GM18511 (cell line): ENCODE measurements at regions not wholly inside any gene's neighbourhood (a gene's known extent, or its start where the extent isn't known, plus 50 kb on each side); places are given as distances from the start of the nearest gene placed in this dataset.

Experiments
- ATAC-seq: cut with Tn5 transposase; IDR thresholded peaks from one replicate; pipeline ENCODE4 v1.9.1; 2021; ENCODE audit warnings: mild to moderate bottlenecking, moderate library complexity; ENCODE audit not compliant: unreplicated experiment

DNA sequence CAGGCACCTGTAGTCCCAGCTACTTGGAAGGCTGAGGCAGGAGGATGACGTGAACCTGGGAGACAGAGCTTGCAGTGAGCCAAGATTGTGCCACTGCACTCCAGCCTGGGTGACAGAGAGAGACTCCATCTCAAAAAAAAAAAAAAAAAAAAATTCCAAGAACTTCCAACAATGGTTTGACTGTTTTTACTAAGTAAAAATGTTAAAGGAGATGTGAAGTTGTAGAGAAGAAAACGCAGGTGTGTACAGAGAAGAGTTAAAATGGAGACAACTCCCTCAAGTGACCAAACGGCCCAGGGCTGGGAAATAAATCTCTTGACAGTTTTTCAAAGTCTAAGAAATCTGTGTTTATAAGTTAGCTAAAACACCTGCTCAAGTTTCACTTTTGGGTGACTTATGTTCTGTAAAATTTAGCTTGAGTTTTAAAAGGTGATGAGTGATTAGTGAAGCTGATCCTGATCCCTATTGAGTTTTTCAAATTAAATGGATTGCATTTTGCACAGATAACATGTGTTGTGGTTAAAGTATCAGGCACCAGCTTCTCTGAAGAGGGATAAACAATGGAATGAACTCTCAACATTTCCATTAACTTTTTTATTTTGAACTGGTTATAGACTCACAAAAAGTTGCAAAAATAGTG is 255.2 kb upstream of the CD180 start:
- ATAC-seq: no peak

- no peak for ATAC-seq
Measured at GRCh38 chr5:67447732-67448131, 251.1 kb upstream of the CD180 start.

DNA sequence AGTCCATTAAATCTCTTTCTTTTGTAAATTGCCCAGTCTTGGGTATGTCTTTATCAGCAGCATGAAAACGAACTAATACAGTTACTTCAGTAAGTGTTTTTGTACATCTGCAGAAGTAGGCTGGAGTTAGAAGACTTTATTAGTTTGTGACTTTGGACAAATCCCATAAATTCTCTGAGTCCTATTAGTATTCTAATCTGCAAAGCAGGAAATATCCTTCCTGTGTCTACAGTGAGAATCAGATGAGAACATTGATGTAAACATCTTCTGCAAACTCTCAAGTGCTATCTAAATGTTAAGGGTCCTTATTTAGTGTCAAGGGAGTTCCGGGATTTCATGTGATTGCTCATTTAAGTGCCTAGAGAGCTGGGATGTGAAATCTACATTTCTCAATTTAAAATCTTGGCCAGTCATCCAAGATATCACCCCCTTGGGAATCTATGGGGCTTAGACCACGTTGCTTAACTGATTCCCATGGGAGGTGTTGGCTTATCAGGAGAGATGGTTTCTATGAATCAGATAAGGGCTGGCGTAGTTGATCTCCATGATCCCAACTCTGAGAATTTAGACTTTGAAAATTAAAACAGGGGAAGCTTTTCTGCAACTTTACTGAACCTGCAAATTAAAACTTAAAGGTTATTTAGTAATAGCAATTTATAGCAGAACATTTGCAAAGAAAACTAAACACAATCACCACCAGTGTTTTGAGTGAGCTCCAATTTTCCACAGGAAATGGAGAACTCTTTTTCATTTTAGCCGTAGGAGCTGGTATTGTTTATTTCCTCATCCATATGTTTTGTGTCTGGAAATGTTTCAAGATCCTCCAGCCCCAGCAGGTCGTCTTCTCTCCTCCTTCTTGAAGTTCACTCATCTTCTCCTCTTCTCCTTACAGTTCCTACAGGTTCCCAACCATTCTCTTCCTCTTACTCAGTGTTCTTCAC is 241.6 kb upstream of the CD180 start:
- ATAC-seq: no peak

- ATAC-seq: no peak
Measured at GRCh38 chr5:67435032-67435431, 238.4 kb upstream of the CD180 start.

DNA sequence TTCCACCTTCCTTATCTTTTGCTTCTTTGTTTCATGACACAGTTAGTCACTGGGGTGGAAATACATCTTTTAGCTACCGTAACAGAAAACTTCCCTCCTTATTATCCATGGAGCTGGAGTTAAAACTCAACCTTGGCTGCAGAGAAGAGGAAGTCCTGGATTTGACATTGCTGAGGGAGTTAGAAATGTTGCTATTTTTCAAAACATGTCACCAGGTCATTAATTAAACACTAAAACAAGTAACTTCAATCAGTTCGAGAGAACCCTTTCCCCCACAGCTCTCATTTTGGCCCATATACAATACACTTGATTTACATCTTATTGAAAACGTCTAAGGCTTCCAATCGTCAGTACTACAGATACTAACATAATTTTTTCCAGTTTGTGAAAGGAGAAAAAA is 237.9 kb upstream of the CD180 start:
- no peak for ATAC-seq

DNA sequence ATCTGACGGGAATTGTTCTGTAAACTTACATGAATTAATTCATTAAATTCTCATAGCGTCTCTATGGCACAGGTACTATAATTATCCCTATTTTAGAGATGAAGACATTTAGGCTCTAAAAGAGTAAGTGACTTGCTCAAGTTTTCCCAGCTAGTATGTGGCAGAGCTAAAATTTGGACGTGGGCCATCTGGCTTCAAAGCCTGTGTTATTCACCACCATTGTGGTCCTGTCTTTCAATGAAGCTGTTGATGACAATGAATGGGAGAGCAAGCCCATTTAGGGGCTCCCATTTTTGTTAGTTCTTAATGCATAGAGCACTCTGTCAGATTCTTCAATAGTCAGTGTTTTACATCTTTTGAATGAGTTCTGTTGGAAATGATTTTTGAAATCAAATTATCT is 236.0 kb upstream of the CD180 start:
- no peak for ATAC-seq

DNA sequence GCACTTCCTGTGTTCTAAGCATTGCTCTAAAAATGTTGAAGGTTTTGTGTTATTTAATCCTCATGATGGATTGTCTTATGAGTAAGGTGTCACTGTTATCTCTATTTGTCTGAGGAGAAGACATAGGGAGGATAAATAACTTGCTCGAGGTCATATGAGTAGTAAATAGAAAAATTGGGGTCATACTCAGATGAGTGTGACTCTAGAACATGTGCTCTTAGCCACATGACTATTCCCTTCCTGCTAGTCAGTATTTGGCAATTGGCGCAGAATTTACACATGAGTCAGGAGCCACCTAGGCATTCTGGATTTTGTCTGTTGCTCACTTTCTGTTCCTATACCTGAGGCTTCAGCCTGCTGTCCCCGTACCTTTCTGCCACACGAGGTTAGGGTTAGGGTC is 234.6 kb upstream of the CD180 start:
- ATAC-seq: no peak

GRCh38 chr5:67427850-67428298 is 231.3 kb upstream of the CD180 start:
- no peak for ATAC-seq

DNA sequence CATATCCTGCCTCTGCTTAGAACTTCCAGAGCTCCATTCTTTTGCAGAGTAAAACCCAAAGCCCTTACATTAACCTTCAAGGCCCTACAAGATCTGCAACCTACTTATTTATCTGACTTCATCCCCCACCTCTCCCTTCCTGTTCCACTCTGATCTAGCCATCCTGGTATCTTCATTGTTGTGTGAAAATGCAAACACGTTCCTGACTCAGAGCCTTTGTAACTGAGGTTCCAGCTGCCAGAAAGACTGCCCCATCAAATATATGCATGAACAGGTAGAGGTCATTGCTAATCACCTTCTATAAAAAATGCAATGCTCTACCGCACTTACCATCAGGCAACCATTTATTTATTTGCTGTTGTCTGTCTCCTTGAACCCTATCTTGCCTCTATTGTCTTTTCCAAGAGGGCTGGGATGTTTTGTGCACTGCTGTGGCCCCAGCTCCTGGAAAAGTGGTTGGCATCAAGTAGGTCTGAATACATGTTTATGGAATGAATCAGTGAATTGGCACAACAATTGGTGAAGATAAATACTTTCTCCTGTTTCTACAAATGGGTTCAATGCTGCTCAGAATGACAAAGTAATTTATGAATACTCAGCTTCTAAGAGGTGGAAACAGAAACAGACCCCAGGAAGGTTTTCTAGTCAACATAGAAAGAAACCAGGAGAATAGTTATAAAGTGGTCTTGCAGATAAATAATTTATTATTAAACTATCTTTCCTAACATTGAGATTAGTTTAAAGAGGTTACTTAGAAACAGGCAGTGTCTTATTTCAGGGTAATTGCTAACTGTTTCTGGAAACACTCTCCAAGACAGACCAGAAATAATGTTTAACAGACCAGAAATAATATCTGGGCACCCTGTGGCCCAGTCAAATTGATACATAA is 230.6 kb upstream of the CD180 start:
- no peak for ATAC-seq

- ATAC-seq: no peak
Measured at GRCh38 chr5:67425514-67425913, 228.9 kb upstream of the CD180 start.

GRCh38 chr5:67417839-67418238 is 221.2 kb upstream of the CD180 start:
- ATAC-seq: no peak

DNA sequence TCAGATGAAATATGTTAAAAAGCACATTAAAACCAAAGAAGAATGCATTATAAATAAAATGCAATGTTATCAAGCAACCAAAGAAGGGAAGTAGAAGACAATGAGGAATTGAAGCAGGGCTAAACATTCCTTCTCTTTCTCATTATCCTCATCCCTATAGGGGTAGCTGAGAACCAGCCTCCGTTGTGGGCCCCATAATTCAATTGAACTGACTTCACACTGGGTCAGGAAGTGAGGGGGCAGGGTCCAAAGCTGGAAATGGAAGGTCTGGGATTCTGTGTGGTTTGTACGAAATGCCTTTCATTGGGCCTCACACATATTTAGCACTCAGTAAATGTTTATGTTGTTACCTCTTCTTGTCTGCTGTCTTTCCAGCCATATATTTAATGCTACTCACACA is 220.4 kb upstream of the CD180 start:
- ATAC-seq: no peak

DNA sequence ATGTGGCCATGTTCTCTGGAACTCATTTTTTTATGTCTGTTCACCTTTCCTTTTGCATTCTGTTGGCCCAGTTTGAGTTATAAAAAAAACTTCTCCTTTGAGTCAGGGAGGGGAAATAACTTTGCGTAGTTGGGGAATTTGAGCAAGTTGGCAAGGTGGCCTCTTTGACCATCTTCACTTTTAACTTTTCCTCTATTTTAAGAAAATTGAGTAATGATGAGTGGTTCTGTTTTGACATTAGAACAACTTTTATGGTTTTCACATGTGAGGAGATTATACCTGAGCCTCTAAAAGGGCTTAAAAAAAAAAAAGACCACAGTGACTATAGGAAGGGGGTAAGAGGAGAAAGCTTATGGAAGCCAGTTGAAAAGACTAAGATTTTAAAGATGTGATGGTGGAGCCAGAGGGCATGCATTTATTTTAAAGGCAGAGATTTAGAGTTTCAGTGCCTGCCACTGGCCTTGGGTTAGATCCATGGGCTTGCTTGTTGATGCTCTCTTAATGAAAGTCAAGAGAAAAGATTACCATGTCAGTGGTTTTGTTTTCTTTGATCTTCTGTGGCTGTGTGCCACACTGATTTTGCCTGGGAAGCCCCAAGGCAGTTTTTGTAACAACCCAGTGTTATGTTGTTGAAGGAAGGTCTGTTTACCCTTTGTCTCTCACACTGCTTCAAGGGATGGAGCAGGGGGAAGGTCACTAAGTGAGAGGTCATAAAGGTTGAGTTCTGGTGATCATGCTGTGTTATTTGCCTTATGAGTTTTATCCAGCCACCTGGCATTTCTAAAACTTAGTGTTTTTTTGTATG is 219.7 kb upstream of the CD180 start:
- no peak for ATAC-seq

GRCh38 chr5:67414712-67415111 is 218.1 kb upstream of the CD180 start:
- no peak for ATAC-seq

DNA sequence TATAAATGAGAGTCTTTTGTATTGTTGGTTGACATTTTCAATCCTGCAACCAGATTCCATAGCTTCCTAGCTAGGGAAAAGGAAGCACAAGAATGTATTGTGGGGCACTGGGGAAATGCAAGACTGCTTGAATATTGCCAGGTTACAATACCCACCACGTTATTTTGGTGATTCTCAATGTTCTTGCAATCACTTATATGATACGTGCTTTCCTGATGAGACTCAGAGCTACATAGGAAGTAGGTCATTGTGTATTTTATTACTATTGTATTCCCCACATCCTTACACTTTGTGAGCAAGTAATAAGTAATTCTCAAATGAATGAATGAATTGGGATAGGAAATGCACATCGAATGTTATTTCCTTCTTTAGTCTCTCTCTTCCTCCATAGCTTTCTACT is 217.1 kb upstream of the CD180 start:
- ATAC-seq: no peak

DNA sequence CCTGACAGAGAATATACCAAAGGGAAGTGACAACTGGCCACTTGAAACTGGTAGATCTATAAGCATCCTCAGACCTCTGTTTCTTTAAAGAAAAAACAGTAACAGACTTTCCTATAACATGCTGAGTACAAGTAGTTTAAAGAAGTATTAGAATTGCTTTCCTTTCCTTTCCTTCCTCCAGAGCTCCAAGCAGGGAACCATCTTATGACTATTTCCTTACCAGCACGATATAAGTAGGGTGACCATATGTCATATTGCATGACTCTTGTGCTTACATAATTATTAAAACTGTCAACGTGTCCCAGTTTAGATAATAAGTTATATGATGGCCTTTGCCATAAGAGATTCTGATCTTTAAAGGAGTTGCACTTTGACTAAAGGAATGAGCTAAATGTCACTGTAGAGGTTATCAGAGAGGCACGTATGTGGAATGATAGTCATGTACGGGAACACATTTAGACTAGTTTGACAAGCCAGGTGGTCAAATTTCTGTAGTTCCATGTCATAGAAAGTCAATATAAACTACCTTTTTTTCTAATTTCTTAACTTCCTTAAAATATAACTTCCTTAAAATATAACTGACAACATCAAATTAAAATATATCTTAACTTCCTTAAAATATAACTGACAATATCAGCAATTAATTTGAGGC is 212.7 kb upstream of the CD180 start:
- no peak for ATAC-seq

- ATAC-seq: no peak
Measured at GRCh38 chr5:67407979-67408378, 211.4 kb upstream of the CD180 start.

DNA sequence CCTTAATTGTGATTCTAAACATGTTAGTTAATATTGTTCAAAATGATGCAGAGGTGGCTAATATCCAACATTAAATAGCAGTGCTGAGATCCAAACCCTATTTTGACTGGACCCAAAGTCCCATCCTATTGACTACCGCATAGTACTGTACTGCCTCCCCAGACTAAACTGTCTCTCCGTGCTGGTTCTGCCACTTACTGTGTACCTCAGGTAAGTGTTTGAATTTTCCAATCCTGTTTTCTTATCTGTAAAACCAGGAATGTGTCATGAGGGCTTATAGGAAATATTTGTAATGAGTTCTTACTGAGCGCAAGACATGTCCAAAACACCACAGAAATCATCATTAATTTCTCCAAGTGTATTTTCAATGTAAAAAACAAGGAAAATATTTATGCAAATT is 209.2 kb upstream of the CD180 start:
- ATAC-seq: no peak

DNA sequence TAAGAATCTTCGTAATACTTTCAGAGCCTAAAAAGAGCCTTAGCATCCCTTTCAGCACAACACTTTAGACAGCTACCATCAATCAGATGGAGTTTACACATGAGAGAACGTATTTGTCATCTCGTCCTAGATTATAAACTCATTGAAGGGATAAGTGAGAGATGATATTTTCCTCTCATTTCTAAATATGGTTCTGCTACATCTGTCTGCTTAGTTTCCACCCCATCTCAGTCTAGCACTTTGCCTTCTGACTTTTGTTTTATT is 208.4 kb upstream of the CD180 start:
- no peak for ATAC-seq
